IMR-90 (cell line): ENCODE measurements at regions not wholly inside any gene's neighbourhood (a gene's known extent, or its start where the extent isn't known, plus 50 kb on each side); places are given as distances from the start of the nearest gene placed in this dataset.

Experiments used
- ATAC-seq: fragments of 200-7000 bp; cut with Tn5 transposase; 2 replicates; pipeline ENCODE4 v1.9.1; 2020; ENCODE audit warnings: low read depth, mild to moderate bottlenecking, moderate library complexity
- BruUV-seq: library from RNA; stranded (reverse); fragments of 400-500 nt; replicated peaks from 2 replicates; lab custom pipeline; 2021; lab: Mats Ljungman, UMichigan
- CTCF ChIA-PET: fragments of 300-600 bp; formaldehyde crosslinking; extraction: SDS; loops from one replicate; lab custom pipeline; 2021; ENCODE audit warnings: antibody characterized with exemption; lab: Yijun Ruan, JAX
- POLR2A ChIA-PET: fragments of 300-600 bp; sonication (Branson Sonifier 250); formaldehyde crosslinking; loops from one replicate; lab custom pipeline; 2022; ENCODE audit warnings: antibody characterized with exemption; ENCODE audit not compliant: unreplicated experiment; lab: Charles Lee
- DNase-seq: peaks from one replicate; pipeline ENCODE4 v3.0.0; 2013
- H2AFZ ChIP-seq: replicated peaks from 2 replicates; pipeline ENCODE3; 2013; ENCODE audit warnings: low read length, mild to moderate bottlenecking; ENCODE audit not compliant: poor library complexity
- H2AK5ac ChIP-seq: 2 replicates; pipeline ENCODE4 v1.6.1; 2013; ENCODE audit warnings: low read depth, low read length, inconsistent platforms
- H2AK9ac ChIP-seq: replicated peaks from 2 replicates; pipeline ENCODE3; 2013; ENCODE audit warnings: mild to moderate bottlenecking, low read depth, low read length, moderate library complexity; ENCODE audit not compliant: poor library complexity
- H2BK120ac ChIP-seq: 2 replicates; pipeline ENCODE4 v1.6.1; 2013; ENCODE audit warnings: low read depth, low read length, inconsistent platforms
- H2BK15ac ChIP-seq: 3 replicates; pipeline ENCODE4 v1.6.1; 2013; ENCODE audit warnings: low read depth, low read length, inconsistent platforms
- H2BK20ac ChIP-seq: 2 replicates; pipeline ENCODE4 v1.6.1; 2013; ENCODE audit warnings: low read depth, mild to moderate bottlenecking, inconsistent platforms, low read length, moderate library complexity
- H2BK5ac ChIP-seq: 2 replicates; pipeline ENCODE4 v1.6.1; 2013; ENCODE audit warnings: mild to moderate bottlenecking, low read depth, low read length, inconsistent platforms; ENCODE audit not compliant: poor library complexity, severe bottlenecking
- H3K14ac ChIP-seq: replicated peaks from 2 replicates; pipeline ENCODE4 v1.6.1; 2013; ENCODE audit warnings: low read depth, low read length, inconsistent platforms
- H3K18ac ChIP-seq: 2 replicates; pipeline ENCODE4 v1.6.1; 2013; ENCODE audit warnings: low read depth, low read length, control low read depth
- H3K23ac ChIP-seq: 2 replicates; pipeline ENCODE4 v1.6.1; 2013; ENCODE audit warnings: low read depth, low read length, inconsistent platforms
- H3K27ac ChIP-seq: 2 replicates; pipeline ENCODE4 v1.5.1; 2013; ENCODE audit warnings: mild to moderate bottlenecking, control low read depth, low read length; ENCODE audit not compliant: insufficient read depth
- H3K27me3 ChIP-seq: 2 replicates; pipeline ENCODE4 v1.6.1; 2013; ENCODE audit warnings: low read length; ENCODE audit not compliant: control insufficient read depth, insufficient read depth
- H3K36me3 ChIP-seq: 2 replicates; pipeline ENCODE4 v1.6.1; 2013; ENCODE audit warnings: low read length, mixed read lengths; ENCODE audit not compliant: control insufficient read depth, insufficient read depth
- H3K4ac ChIP-seq: 2 replicates; pipeline ENCODE4 v1.6.1; 2013; ENCODE audit warnings: low read depth, low read length, inconsistent platforms
- H3K4me1 ChIP-seq: 2 replicates; pipeline ENCODE4 v1.6.1; 2013; ENCODE audit warnings: low read length, mixed read lengths; ENCODE audit not compliant: control insufficient read depth, insufficient read depth
- H3K4me2 ChIP-seq: 2 replicates; pipeline ENCODE4 v1.6.1; 2013; ENCODE audit warnings: low read depth, mild to moderate bottlenecking, control low read depth, low read length, moderate library complexity
- H3K4me3 ChIP-seq: 2 replicates; pipeline ENCODE4 v1.5.1; 2013; ENCODE audit warnings: low read depth, mild to moderate bottlenecking, control low read depth, low read length, moderate library complexity; ENCODE audit not compliant: insufficient read depth
- H3K56ac ChIP-seq: 2 replicates; pipeline ENCODE4 v1.6.1; 2013; ENCODE audit warnings: low read length, inconsistent platforms; ENCODE audit not compliant: insufficient read depth; ENCODE audit errors: extremely low read depth
- H3K79me1 ChIP-seq, 2 experiments: 2 replicates each; pipeline ENCODE4 v1.6.1; 2013; ENCODE audit warnings: low read length in 2 of 2, inconsistent platforms in 1 of 2, low read depth in 1 of 2
- H3K9ac ChIP-seq: 2 replicates; pipeline ENCODE4 v1.6.1; 2013; ENCODE audit warnings: low read depth, low read length, control low read depth
- H3K9me1 ChIP-seq: 2 replicates; pipeline ENCODE4 v1.6.1; 2013; ENCODE audit warnings: low read length, inconsistent platforms; ENCODE audit not compliant: insufficient read depth
- H3K9me3 ChIP-seq: 2 replicates; pipeline ENCODE4 v1.6.1; 2013; ENCODE audit warnings: low read length; ENCODE audit not compliant: control insufficient read depth, insufficient read depth
- H4K20me1 ChIP-seq: 2 replicates; pipeline ENCODE4 v1.6.1; 2013; ENCODE audit warnings: low read length, inconsistent platforms; ENCODE audit not compliant: insufficient read depth
- H4K5ac ChIP-seq: 2 replicates; pipeline ENCODE4 v1.6.1; 2013; ENCODE audit warnings: mild to moderate bottlenecking, low read depth, low read length, control low read depth
- H4K8ac ChIP-seq, 2 experiments: 2 replicates each; pipeline ENCODE4 v1.6.1; 2013; ENCODE audit warnings: low read depth in 2 of 2, low read length in 2 of 2, control low read depth in 1 of 2, inconsistent platforms in 1 of 2
- H4K91ac ChIP-seq: 2 replicates; pipeline ENCODE4 v1.6.1; 2013; ENCODE audit warnings: low read depth, low read length, inconsistent platforms; ENCODE audit not compliant: insufficient read depth
- BHLHE40 ChIP-seq: fragments of 150-350 bp; IDR thresholded peaks from 2 replicates; pipeline ENCODE4 v1.6.1; 2016; ENCODE audit warnings: mild to moderate bottlenecking, low read depth, low read length
- CEBPB ChIP-seq: IDR thresholded peaks from 2 replicates; pipeline ENCODE4 v1.6.1; 2012; ENCODE audit warnings: low read depth, low read length, improper control_type of control experiment
- ELK1 ChIP-seq: fragments of 150-350 bp; IDR thresholded peaks from 2 replicates; pipeline ENCODE4 v1.6.1; 2016; ENCODE audit warnings: low read depth, mild to moderate bottlenecking, low read length, moderate library complexity, borderline replicate concordance
- FOS ChIP-seq: fragments of 150-350 bp; IDR thresholded peaks from 2 replicates; pipeline ENCODE4 v1.6.1; 2016; ENCODE audit warnings: low read depth, low read length
- MAFK ChIP-seq: IDR thresholded peaks from 2 replicates; pipeline ENCODE4 v1.6.1; 2012; ENCODE audit warnings: low read depth, low read length, improper control_type of control experiment
- MAZ ChIP-seq: IDR thresholded peaks from 2 replicates; pipeline ENCODE4 v1.6.1; 2012; ENCODE audit warnings: low read depth, mild to moderate bottlenecking, low read length, improper control_type of control experiment, moderate library complexity, borderline replicate concordance
- MXI1 ChIP-seq: IDR thresholded peaks from 2 replicates; pipeline ENCODE4 v1.6.1; 2012; ENCODE audit warnings: low read depth, mild to moderate bottlenecking, low read length, moderate library complexity, borderline replicate concordance
- POLR2A ChIP-seq: IDR thresholded peaks from 2 replicates; pipeline ENCODE4 v1.6.1; 2012; ENCODE audit warnings: mild to moderate bottlenecking, low read depth, low read length
- RAD21 ChIP-seq: IDR thresholded peaks from 2 replicates; pipeline ENCODE4 v1.6.1; 2012; ENCODE audit warnings: low read length, improper control_type of control experiment
- SMC3 ChIP-seq: fragments of 150-350 bp; IDR thresholded peaks from 2 replicates; pipeline ENCODE4 v1.6.1; 2016; ENCODE audit warnings: low read depth, mild to moderate bottlenecking, antibody characterized with exemption, low read length, moderate library complexity
- WGBS, 2 experiments: methylation state at CpG; one replicate each; pipeline versions ENCODE4 v1.1.5 to v1.1.7; 2013; ENCODE audit warnings: missing lambda C conversion rate in 2 of 2; ENCODE audit not compliant: insufficient read length in 1 of 2; ENCODE audit errors: extremely low coverage in 2 of 2; 5-methylcytosine and 5-hydroxymethylcytosine counted together
- dilution Hi-C: fragments of 300-500 bp; cut with HindIII; formaldehyde crosslinking; loops from one replicate; pipeline ENCODE4 v1.14.3; 2018; ENCODE audit warnings: low sequenced_read_pairs; ENCODE audit not compliant: unreplicated experiment
- in situ Hi-C: fragments of 300-500 bp; cut with MboI; formaldehyde crosslinking; loops from 3 replicates; pipeline ENCODE4 v1.14.3; 2019; ENCODE audit warnings: low sequenced_read_pairs, inconsistent platforms, mixed read lengths
- intact Hi-C: fragments of 100-400 bp; cut with micrococcal nuclease; formaldehyde crosslinking; loops from 2 replicates; pipeline ENCODE4 v1.10.0; 2022
- TF ChIP-seq, protein P1 (sequence below): conservative IDR thresholded peaks from 2 replicates; pipeline ENCODE4 v1.5.1; 2012; ENCODE audit warnings: mild to moderate bottlenecking, low read depth, low read length, improper control_type of control experiment

DNA sequence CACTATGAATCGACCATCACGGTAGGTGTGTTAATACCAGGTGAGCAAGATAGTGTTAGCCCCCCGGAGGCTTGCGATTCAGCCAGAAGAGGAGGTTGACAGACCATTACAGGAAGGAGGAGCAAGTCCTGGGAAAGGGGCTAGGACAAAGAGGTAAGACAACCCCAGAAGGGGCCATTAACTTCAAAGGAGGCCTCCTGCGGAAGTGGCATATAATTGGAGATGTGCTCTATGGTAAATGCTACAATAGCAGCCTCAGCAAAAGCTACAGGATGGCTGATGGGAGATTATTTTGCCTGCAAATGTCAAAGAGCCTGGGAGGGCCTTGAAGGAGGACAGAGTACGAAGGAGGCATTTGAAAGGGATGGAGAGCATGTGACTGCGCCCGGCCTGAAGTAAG, 108.6 kb upstream of the CITED2 start:
- no peaks in the 10 kb centered on the region for H3K36me3 ChIP-seq
- no peak overlapping the region for H2BK15ac ChIP-seq
- no peaks in the 10 kb centered on the region for H3K79me1 ChIP-seq
- ATAC-seq, result no peak
- no peak overlapping the region for H4K5ac ChIP-seq
- H3K4me3 ChIP-seq, result no peak overlapping the region
- dilution Hi-C loops (no loop called here), in situ Hi-C loops (no loop called here), intact Hi-C loops (no loop called here)
- no peak overlapping the region for H3K9ac ChIP-seq
- no peak for DNase-seq
- H3K23ac ChIP-seq, result no peak overlapping the region
- no peak overlapping the region for H3K56ac ChIP-seq
- H3K27me3 ChIP-seq, result no peaks in the 10 kb centered on the region
- CTCF ChIA-PET, result no interaction called here
- H4K20me1 ChIP-seq, result no peaks in the 10 kb centered on the region
- TF ChIP-seq MAZ, result no peak
- no peak for TF ChIP-seq RAD21
- no peak for TF ChIP-seq MXI1
- no peak for TF ChIP-seq ELK1
- no peak for TF ChIP-seq MAFK
- TF ChIP-seq POLR2A, result no peak
- TF ChIP-seq, protein P1, sequence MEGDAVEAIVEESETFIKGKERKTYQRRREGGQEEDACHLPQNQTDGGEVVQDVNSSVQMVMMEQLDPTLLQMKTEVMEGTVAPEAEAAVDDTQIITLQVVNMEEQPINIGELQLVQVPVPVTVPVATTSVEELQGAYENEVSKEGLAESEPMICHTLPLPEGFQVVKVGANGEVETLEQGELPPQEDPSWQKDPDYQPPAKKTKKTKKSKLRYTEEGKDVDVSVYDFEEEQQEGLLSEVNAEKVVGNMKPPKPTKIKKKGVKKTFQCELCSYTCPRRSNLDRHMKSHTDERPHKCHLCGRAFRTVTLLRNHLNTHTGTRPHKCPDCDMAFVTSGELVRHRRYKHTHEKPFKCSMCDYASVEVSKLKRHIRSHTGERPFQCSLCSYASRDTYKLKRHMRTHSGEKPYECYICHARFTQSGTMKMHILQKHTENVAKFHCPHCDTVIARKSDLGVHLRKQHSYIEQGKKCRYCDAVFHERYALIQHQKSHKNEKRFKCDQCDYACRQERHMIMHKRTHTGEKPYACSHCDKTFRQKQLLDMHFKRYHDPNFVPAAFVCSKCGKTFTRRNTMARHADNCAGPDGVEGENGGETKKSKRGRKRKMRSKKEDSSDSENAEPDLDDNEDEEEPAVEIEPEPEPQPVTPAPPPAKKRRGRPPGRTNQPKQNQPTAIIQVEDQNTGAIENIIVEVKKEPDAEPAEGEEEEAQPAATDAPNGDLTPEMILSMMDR, result no peak
- no peak for TF ChIP-seq BHLHE40
- no peak for TF ChIP-seq FOS
- TF ChIP-seq SMC3, result no peak
- no peak for TF ChIP-seq CEBPB
- H2BK120ac ChIP-seq, result no peak overlapping the region
- H3K18ac ChIP-seq, result no peak overlapping the region
- H3K27ac ChIP-seq, result no peak overlapping the region
- no peak overlapping the region for H2BK5ac ChIP-seq
- no peak overlapping the region for H3K4ac ChIP-seq
- no peak overlapping the region for H2BK20ac ChIP-seq
- no peak overlapping the region for H2AK9ac ChIP-seq
- H4K8ac ChIP-seq, result no peak overlapping the region
- POLR2A ChIA-PET, result no interaction called here
- H2AFZ ChIP-seq, result no peak overlapping the region
- no peak overlapping the region for H3K14ac ChIP-seq
- no peak overlapping the region for H2AK5ac ChIP-seq
- WGBS, 2 experiments, result 100% methylated on average over 1 of the region's 8 CpGs; no CpG with 5 or more reads in 1 of the 2 experiments
- no TSS peak for BruUV-seq
- no peak overlapping the region for H3K4me2 ChIP-seq
- no peak overlapping the region for H4K91ac ChIP-seq
- H3K4me1 ChIP-seq, result no peaks in the 10 kb centered on the region; the same call in 1 of the 2 replicates
- 0 out of 2 replicates have a peak, but pooled peaks cover 2% of the 10 kb centered on the region for H3K9me1 ChIP-seq
- no peaks in the 10 kb centered on the region for H3K9me3 ChIP-seq
